H1 (cell line): ENCODE measurements at regions not wholly inside any gene's neighbourhood (a gene's known extent, or its start where the extent isn't known, plus 50 kb on each side); places are given as distances from the start of the nearest gene placed in this dataset.

Experiments
- CEBPB ChIP-seq: IDR thresholded peaks from 2 replicates; pipeline ENCODE4 v1.6.1; 2012; ENCODE audit warnings: low read depth, low read length
- MAFK ChIP-seq: IDR thresholded peaks from 2 replicates; pipeline ENCODE4 v1.6.1; 2012; ENCODE audit warnings: low read depth, mild to moderate bottlenecking, improper control_type of control experiment, low read length
- SP2 ChIP-seq: IDR thresholded peaks from 2 replicates; pipeline ENCODE4 v1.6.1; 2012; ENCODE audit warnings: mild to moderate bottlenecking, low read length, inconsistent platforms
- SRF ChIP-seq: IDR thresholded peaks from 2 replicates; pipeline ENCODE4 v1.6.1; 2011; ENCODE audit warnings: mild to moderate bottlenecking, low read depth, low read length, moderate library complexity

- no peak for TF ChIP-seq SP2
- no peak for TF ChIP-seq MAFK
- TF ChIP-seq SRF, result no peak
- no peak for TF ChIP-seq CEBPB
These were observed 250.3 kb upstream of the PROX1 start (continued) for GRCh38 chr1:213737398-213738035.
